Right lobe of liver (tissue), 6 donors: ENCODE measurements at regions not wholly inside any gene's neighbourhood (a gene's known extent, or its start where the extent isn't known, plus 50 kb on each side); places are given as distances from the start of the nearest gene placed in this dataset.

Experiments used
- ATAC-seq, 4 donors: fragments of 200-7000 bp; cut with Tn5 transposase; one replicate each; pipeline ENCODE4 v1.9.1; 2020; ENCODE audit warnings: mild to moderate bottlenecking in 4 of 4, moderate library complexity in 4 of 4
- DNase-seq, 3 donors: peaks; one replicate each; pipeline ENCODE4 v3.0.0-alpha.2; 2020
- H3K27ac ChIP-seq, 3 donors: fragments of 200-600 bp; one replicate each; pipeline ENCODE4 v1.8.0; 2022
- H3K27me3 ChIP-seq, 2 donors: fragments of 200-600 bp; one replicate each; pipeline ENCODE4 v1.8.0; 2022
- H3K36me3 ChIP-seq, 4 donors: fragments of 200-600 bp; sonication (generic) in 1 of 4; one replicate each; pipeline versions ENCODE4 v1.5.1 to v1.8.0; 2017 to 2022; ENCODE audit warnings: control low read depth in 1 of 4
- H3K4me1 ChIP-seq, 4 donors: fragments of 200-600 bp; sonication (generic) in 1 of 4; one replicate each; pipeline versions ENCODE4 v1.5.1 to v1.8.0; 2017 to 2022; ENCODE audit warnings: control low read depth in 1 of 4
- H3K4me3 ChIP-seq, 3 donors: fragments of 200-600 bp; one replicate each; pipeline ENCODE4 v1.8.0; 2022
- H3K9me3 ChIP-seq, 4 donors: fragments of 200-600 bp; sonication (generic) in 1 of 4; one replicate each; pipeline versions ENCODE4 v1.5.1 to v1.8.0; 2017 to 2022; ENCODE audit warnings: control low read depth in 1 of 4
- POLR2A ChIP-seq: fragments of 450-650 bp; IDR thresholded peaks from one replicate; pipeline ENCODE4 v1.6.1; 2017; ENCODE audit warnings: antibody characterized with exemption, mild to moderate bottlenecking
- WGBS: methylation state at CpG from one replicate; pipeline ENCODE4 v1.1.6; 2018; ENCODE audit warnings: low coverage, low lambda C conversion rate; ENCODE audit not compliant: insufficient coverage; ENCODE audit errors: missing lambda C conversion rate; 5-methylcytosine and 5-hydroxymethylcytosine counted together
- intact Hi-C, 2 donors: fragments of 100-400 bp; cut with DNase I; formaldehyde crosslinking; loops; one replicate each; pipeline versions ENCODE4 v1.11.2 to v1.14.1; 2022
- TF ChIP-seq, protein P1 (sequence below), 4 donors: fragments of 200-600 bp in 3 of 4; fragments of 450-650 bp in 1 of 4; IDR thresholded peaks; one replicate each; pipeline versions ENCODE4 v1.5.1 to v1.8.0; 2016 to 2022; ENCODE audit warnings: antibody characterized with exemption in 4 of 4, mild to moderate bottlenecking in 2 of 4
- donor health status: DM: no; HTN: yes; CAD: no.
- donor health status: DM: no; HTN: no; CAD: no.
- donor health status: DM: no; HTN: no; CAD: no.
- donor health status: DM: no; HTN: yes; CAD: no.
- donor health status: DM: no; HTN: yes; CAD: no.

DNA sequence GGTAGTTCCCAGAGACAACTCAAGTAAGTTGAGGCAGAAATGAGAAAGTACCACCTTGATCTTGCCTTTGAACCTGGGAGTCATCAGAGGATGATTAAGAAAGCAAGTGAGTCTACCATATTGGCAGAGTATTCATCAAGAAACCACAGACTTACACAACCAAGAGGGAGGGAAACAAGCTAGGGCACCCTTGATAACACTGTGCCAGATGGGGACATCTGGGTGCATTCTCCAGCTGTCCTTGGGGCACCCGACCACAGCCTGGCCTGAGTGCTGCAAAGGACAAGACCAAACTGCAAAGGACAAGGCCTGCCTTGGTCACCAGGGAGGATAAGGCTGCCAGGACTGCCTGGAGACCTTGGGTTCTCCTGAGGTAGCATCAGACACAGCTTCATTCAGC lies 553.6 kb downstream of the EPHB1 start:
- intact Hi-C loops, result no loop called here
- TF ChIP-seq, protein P1, sequence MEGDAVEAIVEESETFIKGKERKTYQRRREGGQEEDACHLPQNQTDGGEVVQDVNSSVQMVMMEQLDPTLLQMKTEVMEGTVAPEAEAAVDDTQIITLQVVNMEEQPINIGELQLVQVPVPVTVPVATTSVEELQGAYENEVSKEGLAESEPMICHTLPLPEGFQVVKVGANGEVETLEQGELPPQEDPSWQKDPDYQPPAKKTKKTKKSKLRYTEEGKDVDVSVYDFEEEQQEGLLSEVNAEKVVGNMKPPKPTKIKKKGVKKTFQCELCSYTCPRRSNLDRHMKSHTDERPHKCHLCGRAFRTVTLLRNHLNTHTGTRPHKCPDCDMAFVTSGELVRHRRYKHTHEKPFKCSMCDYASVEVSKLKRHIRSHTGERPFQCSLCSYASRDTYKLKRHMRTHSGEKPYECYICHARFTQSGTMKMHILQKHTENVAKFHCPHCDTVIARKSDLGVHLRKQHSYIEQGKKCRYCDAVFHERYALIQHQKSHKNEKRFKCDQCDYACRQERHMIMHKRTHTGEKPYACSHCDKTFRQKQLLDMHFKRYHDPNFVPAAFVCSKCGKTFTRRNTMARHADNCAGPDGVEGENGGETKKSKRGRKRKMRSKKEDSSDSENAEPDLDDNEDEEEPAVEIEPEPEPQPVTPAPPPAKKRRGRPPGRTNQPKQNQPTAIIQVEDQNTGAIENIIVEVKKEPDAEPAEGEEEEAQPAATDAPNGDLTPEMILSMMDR (IDR thresholded peaks at IDR 0.05), result no peak
- no peak for TF ChIP-seq POLR2A
- Histone ChIP-seq H3K9me3 (no peaks in the 10 kb centered on the region), H3K4me3 (no peak overlapping the region), H3K27ac (no peak overlapping the region), H3K36me3 (no peaks in the 10 kb centered on the region), H3K27me3 (no peaks in the 10 kb centered on the region), H3K4me1 (no peaks in the 10 kb centered on the region)
- no CpG with 5 or more reads among the region's 1 CpG for WGBS
- ATAC-seq, result no peak
- no peak for DNase-seq

DNA sequence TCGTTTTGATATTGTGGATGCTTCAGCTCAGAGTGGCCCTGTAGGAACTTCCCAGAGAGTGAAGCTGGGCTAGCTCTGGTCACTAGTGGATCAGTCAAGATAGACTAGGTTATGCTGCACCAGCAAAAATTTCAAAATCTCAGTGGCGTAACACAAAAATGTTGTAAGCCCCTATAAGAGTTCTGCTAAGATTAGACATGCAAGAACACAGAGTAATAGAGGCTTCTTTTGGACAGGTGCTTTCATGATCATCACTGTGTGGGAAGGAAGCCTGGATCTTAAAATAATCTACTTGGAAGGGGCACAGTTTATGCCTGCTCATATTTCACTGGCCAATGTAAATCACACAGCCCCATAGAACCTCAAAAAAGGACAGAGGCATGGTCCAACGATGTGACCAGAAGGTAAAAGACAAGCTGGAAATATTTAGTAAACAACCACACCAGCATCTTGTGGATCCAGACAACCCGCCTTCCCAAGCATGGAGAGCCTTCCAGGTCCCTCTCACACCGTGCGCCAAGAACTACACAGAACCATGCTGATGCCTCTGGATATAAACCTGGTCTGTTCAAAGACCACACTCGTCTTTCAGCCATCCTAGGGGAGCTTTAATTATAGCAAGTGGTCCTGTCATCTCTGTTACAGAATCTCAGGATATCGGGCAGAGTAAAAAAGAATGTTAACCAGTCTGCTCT lies 554.3 kb downstream of the EPHB1 start:
- ATAC-seq (no peak), DNase-seq (no peak)
- Histone ChIP-seq H3K9me3 (no peaks in the 10 kb centered on the region), H3K27me3 (no peaks in the 10 kb centered on the region), H3K27ac (no peak overlapping the region), H3K4me3 (no peak overlapping the region), H3K36me3 (no peaks in the 10 kb centered on the region), H3K4me1 (no peaks in the 10 kb centered on the region)
- 64% methylated on average over 7 of the region's 8 CpGs for WGBS
- intact Hi-C loops, result no loop called here
- TF ChIP-seq, protein P1 (IDR thresholded peaks at IDR 0.05), result no peak
- no peak for TF ChIP-seq POLR2A

DNA sequence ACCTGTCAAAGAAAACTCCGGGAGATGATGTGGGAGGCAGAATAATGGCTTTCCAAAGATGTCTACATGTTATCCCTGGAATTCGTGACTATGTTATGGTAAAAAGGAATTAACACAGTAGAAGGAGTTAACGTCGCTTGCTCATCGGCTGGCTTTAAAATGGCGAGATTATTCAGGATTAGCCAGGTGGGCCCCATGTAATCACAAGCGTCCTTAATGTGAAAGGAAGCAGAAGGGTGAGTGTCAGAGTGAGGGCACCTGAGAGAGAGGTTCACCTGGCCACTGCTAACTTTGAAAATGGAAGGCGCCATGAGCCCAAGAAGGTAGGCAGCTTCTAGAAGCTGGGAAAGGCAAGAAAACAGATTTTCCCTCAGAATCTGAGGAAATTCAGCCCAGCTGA lies 557.2 kb downstream of the EPHB1 start:
- Histone ChIP-seq H3K9me3 (no peaks in the 10 kb centered on the region), H3K27me3 (no peaks in the 10 kb centered on the region), H3K4me1 (no peaks in the 10 kb centered on the region), H3K27ac (no peak overlapping the region), H3K4me3 (no peak overlapping the region), H3K36me3 (no peaks in the 10 kb centered on the region)
- DNase-seq (no peak), ATAC-seq (no peak)
- intact Hi-C loops, result no loop called here
- TF ChIP-seq POLR2A, result no peak
- TF ChIP-seq, protein P1 (IDR thresholded peaks at IDR 0.05), result no peak
- WGBS, result 49% methylated on average over 8 of the region's 8 CpGs

DNA sequence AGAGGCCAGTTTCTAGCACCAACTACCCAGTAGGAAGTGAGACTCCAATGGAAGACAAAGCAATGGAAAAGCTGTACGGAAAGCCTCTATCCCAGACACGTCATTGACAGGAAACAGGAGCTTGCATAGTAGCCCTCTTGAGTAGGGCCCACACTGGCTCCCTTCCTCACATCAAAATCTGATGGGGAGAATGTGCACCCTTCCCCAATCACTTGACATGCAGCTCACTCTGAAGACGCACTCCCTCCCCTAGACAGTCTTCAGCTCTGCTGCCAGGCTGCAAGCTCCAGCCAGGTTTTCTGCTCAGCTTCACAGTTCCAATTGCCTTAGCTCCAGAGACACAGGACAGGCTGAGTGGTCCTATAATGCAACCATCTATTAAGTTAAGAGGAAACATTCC lies 567.8 kb downstream of the EPHB1 start:
- H3K4me1 ChIP-seq, result no peaks in the 10 kb centered on the region
- WGBS, result 39% methylated on average over 3 of the region's 3 CpGs
- no peak overlapping the region for H3K4me3 ChIP-seq
- TF ChIP-seq, protein P1 (IDR thresholded peaks at IDR 0.05), result no peak
- no peak for TF ChIP-seq POLR2A
- ATAC-seq, result no peak
- no peaks in the 10 kb centered on the region for H3K27me3 ChIP-seq
- H3K27ac ChIP-seq, result no peak overlapping the region
- no peaks in the 10 kb centered on the region for H3K9me3 ChIP-seq
- no peaks in the 10 kb centered on the region for H3K36me3 ChIP-seq
- intact Hi-C loops, result no loop called here
- no peak for DNase-seq

DNA sequence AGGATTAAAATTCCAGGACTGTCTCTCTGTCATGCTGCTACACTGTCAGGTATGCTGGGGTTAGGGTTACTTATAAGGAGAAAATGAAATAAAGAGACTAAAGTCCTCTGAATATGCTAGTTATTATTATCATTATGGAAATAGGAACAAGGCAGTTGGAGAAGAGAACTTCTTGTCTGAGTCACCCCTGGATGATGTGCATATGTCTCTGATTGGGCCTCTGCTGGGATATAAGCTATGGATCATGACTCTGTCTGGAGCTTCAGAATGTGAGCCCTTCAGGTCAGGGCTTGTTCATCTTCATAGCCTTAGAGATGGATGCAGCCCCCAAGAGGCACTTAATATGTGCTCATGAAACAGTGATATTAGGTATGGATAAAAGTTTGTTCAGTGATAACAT lies 569.6 kb downstream of the EPHB1 start:
- no peaks in the 10 kb centered on the region for H3K27me3 ChIP-seq
- H3K9me3 ChIP-seq, result no peaks in the 10 kb centered on the region
- H3K4me1 ChIP-seq, result no peaks in the 10 kb centered on the region
- intact Hi-C loops, result no loop called here
- no peak for TF ChIP-seq POLR2A
- TF ChIP-seq, protein P1 (IDR thresholded peaks at IDR 0.05), result no peak
- no peak for DNase-seq
- no peaks in the 10 kb centered on the region for H3K36me3 ChIP-seq
- no peak overlapping the region for H3K27ac ChIP-seq
- no peak overlapping the region for H3K4me3 ChIP-seq
- ATAC-seq, result no peak
